RPMI8226 (cell line): ENCODE measurements at regions not wholly inside any gene's neighbourhood (a gene's known extent, or its start where the extent isn't known, plus 50 kb on each side); places are given as distances from the start of the nearest gene placed in this dataset.
"Not testable (repeated sequence)": the region's sequence is repeated elsewhere in the genome, so short reads cannot be mapped to it uniquely, and the experiment has no call there.

Experiments used
- DNase-seq: peaks from one replicate; pipeline ENCODE4 v3.0.0-alpha.2; 2015

DNA sequence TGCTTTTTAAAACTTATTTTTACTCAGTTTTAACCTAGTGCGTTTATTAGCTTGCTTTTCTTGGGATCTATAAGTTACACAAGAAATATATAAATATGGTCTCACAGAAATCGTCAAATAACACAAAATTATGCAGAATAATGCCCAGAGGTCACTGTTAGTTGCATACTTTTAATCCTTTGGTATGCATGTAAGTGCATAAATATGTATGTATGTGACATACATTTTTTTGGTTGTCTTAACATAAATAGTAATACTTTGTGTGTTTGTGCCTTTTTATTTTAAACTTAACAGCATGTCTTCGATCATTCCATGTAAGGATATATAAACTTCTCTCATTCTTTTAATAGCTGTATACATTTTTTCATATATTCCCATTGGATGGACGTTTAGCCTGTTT lies 459.6 kb downstream of the PCNX1 start:
- DNase-seq, result no peak

DNA sequence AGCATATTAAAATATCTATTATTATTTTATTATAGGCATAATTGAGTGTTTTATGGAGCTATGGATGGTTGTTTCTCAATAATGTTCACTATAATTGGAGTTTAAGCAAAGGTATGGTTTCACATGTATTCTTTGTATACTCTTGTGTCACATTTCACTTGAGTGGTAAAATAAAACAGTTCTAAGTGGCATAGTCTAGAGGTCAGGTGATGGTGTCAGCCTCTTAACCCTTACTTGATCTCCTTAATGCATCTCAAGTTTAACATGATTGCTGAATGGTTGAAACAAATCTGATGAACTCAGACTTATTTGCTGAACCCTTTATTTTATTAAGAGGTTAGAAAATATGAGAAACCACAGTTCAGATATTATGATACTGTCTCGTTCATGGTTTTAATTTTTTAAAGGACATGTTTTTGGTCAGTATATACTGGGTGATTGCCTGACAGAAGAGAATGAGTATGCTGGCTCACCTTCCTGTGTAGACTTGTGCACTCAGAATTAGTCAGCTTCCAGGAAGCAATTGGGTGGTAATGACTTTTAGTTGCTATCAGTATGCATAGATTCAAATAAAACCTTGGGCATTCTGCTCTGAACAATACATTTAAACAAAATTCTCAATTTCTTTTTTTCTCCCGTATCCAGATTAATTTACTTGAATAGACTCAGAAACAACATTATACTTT lies 464.6 kb downstream of the PCNX1 start:
- DNase-seq, result no peak

DNA sequence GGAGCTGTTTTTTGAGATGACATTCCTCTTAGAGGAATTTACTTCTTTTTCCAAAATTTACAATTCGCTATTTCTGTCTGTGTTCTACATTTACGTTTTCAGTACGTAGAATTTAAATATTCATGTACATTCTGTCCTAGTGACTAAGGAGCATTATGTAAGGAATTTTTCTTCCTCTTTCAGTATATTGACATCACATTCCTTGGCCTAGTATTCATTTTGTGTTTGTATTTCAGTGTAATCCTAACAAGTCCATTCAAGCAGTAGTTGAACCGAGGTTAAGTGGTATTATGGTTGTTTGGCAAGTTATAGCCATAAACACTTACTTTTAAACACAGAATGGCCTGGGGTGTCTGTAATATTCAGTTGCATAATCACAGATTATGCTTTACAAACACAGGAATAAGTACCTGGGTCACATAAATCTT lies 465.2 kb downstream of the PCNX1 start:
- DNase-seq, result no peak

DNA sequence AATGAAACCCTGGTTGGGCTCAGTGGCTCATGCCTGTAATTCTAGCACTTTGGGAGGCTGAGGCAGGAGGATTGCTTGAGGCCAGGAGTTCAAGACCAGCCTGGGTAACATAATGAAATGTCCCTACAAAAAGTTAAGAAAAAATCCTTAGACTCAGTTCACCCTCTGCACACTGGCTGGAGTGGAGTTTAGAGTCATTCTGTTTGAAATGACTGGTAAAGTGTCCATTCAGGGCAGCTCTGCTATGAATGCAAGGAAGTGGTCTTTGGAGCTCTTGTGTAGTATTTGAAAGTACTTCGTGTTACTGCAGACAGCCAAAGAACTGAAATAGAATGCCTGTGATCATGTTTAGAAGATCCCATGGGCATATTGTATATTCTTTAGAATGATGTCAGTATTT lies 466.5 kb downstream of the PCNX1 start:
- no peak for DNase-seq

DNA sequence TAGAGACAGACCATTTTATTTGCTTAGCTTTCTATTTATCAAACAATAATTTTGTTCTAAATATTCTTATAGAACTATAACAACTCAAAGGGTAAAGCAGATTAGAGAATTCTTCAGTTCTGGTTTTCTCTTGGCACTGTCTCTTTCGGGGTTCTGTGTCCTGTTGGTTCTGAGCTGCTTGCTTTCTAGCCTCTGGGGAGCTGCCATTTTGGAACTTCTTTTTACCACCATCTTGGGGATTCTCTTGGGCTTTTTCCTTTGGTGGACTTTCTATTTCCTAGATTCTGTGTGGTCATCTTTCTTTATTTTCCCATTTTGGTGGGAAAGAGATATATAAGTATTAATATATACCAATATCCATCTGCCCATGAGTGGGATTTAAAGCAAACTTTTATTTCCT lies 467.7 kb downstream of the PCNX1 start:
- no peak for DNase-seq

DNA sequence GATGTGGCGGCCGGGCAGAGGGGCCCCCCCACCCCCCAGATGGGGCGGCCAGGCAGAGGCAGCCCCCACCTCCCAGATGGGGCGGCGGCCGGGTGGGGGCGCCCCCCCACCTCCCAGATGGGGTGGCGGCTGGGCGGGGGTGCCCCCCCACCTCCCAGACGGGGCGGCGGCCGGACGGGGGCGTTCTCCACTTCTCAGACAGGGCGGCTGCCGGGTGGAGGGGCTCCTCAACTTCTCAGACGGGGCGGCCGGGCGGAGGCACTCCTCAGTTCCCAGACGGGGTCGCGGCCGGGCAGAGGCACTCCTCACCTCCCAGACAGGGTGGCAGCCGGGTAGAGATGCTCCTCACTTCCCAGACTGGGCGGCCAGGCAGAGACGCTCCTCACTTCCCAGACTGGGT lies 469.8 kb downstream of the PCNX1 start:
- DNase-seq, result no peak

DNA sequence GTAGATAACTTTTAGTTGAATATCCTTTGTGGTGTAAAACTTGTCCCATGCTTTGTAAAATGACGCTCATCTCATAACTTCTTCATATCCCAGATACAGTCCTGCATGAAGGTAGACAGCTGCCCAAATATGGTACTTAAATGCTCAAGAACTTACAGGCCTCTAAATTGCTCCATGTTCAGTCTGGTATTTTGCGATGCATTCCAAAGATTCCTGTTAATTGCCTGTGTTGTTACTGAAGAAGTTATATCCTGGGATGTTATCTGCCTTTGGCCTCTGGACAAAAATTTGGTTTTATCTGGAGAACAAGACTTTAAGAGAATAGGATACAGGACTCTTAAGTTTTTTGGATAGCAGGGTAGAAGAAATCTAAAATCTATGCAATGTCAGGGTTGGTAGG lies 473.0 kb downstream of the PCNX1 start:
- DNase-seq, result no peak

DNA sequence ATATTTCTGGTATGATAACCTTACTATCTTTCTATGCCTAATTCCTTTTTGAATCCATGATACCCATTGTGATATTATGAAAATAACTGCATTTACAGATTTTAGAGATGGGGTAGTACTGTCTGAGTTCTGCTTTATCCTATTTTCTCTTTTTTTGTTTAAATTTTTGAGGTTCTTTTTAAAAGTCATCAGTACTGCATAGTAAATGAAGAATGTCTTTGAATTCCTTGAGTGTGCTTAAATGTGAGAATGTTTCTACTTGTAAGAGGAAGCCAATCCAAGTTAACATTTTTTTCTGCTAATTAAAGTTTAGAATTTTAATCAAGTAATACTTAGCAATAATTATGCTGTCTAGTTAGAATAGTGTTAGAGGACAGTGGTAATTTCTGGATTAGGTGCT lies 474.6 kb downstream of the PCNX1 start:
- no peak for DNase-seq

DNA sequence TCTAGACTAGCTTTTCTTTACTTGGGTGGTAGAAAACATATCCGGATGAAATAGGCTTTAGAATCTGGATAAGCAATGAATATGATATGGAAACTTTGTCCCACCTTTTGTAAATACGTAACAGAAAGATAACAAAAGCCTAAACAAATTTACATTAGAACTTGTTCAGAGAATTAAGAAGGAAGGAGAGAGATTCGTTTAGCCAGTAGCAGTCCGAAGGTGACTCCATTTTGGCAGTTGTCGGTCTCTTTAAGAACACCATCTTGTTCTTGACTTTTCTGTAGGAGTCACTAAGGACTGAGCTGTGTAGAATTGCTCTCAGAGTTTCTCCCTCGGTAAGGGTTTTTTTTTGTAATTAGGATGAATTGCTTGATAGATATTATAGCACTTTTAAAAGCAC lies 475.1 kb downstream of the PCNX1 start:
- no peak for DNase-seq

DNA sequence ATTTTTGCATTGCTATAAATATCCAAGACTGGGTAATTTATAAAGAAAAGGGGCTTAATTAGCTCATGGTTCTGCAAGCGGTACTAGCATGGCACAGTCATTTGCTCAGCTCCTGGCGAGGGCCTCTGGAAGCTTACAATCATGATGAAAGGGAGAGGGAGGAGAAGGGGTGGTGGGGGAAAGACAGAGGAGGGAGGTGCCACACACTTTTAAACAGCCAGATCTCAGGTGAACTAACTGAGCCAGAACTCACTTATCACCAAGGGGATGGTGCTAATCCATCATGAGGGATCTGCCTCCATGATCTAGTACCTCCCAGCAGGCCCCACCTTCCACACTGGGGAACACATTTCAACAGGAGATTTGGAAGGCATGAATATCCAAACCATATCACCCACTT lies 476.3 kb downstream of the PCNX1 start:
- DNase-seq, result no peak

DNA sequence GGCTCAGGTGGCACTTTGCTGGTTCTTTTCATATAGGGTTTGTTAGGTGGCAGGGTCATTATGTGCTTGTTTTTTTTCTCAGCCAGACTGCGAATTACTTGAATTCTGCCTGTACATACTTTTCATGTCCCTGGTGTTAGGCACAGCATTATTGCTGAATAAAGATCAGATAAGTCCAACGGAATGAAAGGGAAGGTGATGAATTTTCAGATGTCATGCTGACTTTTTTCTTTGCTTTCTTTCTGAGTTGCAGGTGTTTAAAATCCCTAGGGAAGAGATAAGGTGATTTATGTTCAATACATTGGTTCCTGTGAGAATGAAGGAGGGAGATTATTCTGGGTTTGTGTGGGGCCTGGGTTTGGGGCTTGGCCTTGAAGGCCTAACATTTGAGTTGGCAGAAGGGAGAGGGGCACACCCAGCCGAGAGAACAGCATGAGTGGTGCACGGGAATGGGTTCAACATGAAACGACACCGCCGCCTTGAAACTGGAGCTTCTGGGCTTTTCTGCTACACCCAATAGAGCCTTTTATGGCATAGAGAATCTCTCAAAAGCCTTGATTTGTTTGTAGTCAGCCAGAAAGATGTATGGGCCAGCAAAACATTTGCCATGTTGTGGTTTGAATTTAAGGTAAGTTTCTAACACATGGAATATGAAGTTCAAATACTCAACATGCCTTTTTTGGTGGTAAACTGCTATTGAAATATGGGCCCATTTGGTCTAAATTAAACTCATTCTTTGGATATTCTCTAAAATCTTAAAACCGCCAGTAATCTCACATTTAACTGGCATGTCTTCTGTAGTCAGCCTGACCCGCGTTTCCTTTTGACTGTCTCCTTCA lies 477.0 kb downstream of the PCNX1 start:
- no peak for DNase-seq

DNA sequence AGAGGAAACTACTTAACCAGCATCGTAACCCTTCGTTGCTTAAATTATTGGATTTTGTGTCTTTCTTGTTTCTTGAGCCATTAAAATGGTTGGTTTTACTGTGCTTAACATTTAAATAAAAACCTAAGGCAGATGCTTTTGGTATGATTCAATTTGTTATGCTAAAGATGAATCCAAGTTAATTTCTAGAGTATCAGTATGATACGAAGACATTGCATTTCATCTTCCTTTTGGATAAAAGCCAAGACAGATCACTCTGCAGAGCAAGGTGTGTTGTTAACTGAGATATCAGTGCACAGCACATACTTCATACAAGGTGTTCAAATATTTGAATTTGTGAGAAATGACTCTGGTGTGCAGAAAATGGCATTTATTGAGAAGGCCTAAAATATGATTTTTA lies 480.5 kb downstream of the PCNX1 start:
- DNase-seq, result no peak

DNA sequence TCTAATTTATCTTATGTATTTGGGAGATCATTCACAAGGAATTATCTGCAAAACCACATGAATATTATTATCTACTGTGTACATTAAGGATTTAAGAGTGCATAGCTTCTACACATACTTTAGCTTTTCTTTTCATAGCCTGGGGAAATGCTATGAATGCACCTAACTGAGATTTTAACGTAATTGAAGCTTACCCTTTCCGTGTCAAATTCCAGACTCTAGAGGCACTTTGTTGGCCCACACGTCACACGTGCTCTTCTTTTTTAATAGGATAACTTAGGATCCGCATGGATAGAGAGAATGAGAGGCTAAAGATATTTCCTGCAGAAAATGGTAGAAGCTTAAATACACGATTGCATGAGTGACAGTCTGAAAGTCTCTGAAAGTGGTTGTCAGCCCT lies 481.1 kb downstream of the PCNX1 start:
- no peak for DNase-seq

DNA sequence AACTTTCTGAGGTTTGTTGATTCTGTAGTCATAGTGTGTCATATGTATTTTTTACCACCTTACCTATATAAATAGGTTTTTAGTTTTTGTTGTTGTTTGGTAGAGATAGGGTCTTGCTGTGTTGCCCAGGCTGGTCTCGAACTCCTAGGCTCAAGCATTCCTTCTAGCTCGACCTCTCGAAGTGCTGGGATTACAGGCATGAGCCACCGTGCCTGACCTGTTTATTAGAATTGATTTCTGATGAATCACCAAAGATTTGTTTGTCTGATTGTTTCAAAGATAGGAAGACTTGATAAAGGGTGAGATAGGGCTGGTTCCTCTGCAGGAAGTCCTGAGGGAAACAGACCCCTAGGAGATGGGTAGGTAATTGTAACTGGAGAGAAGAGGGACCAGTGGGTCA lies 481.6 kb downstream of the PCNX1 start:
- DNase-seq, result no peak

DNA sequence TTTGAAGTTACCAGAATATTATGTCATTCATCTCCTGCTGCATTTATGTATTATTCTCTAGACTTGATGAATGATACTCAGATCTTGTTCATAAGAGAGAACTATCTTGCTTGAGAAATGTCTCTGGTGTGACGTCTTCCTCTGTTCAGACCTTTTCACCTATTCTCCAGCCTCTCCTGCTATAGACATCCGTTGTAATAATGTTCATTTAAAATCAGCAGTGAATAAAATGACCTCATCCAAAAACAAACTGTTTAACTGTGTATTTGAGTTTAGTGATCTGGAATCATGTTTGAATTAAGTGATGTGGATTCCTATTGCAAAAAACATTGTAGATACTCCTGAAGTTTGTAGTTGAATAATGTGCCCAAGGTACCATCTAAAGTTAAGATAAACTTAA lies 487.1 kb downstream of the PCNX1 start:
- DNase-seq, result no peak

DNA sequence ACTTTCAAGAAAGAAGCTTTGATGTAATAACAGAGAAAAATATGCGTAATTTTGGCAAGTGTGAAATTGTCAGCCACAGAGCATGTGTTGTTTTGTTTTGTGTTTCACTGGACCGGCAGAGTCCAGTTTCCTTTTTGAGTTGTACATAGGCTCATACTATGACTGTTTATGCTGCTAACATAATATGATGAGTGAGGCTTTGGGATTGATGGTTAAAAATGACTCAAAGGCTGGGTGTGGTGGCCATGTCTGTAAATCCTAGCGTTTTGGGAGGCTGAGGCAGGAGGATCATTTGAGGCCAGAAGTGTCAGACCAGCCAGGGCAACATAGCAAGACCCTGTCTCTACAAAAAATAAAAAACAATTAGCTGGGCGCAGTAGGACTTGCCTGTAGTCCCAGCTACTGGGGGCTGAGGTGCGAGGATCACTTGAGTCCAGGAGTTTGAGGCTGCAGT lies 487.9 kb downstream of the PCNX1 start:
- no peak for DNase-seq

DNA sequence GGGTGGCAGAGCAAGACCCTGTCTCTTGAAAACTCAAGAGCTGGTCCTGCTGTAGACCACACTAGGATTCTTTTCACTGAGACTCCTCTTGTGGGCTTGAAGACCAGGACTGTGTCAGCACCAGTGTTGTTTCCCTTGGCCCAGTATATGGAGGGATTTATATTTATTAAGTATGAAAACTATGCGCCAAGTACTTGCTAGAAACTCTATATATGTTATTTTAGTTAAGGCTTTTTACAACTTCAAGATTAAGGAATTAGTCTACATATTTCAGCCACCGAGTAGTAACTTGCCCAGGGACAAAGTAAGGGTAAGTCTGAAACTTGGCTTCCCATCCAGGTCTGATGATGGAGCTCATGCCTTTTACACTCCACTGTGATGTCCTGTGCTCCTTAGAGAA lies 488.4 kb downstream of the PCNX1 start:
- DNase-seq, result no peak

DNA sequence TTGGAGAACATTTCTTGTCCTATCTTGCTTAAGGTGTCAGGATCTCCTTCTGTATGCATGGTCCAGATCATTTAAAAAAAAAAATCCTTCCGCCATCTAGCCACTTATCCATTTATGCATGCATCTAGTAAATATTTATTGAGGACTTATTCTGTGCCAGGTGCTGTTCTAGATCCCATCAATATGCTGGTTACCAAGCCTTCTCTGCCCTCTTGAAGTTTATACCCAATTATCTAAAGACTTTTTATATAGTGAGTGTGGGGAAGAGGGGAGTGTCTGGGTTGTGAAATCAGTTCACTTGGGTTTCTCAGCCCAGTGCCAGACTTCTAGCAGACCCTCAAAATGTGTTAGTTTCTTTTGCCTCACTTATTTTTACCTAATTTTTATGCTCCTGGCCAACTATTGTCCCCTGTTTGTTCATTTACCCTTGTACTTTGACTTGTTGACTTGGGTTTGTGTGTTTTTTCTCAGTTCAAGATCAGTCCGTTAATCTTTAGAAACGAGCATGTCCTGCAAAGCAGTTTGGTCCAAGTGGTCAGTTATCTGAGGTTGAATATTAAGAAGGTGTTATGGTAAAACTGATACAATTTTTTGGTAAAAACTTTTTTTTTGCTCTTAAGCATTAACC lies 488.9 kb downstream of the PCNX1 start:
- no peak for DNase-seq

DNA sequence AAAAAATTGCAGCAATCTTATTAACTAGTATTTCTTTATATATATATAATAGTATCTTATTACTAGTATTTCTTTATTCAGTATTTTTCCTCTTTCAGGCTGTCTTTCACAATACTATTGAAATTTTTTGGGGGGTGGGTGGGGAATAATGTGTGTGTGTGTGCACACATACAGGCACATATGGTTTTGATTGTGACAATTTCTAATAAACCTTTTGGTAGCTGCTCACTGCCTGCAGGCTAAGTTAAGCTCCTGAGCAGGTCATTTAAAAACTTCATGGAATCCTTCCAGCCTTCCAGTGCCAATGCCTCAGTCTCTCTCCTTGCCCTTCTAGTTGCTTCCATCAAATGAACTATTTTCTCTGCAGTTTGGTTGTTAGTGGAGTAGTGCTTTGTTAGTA lies 490.1 kb downstream of the PCNX1 start:
- DNase-seq, result no peak

DNA sequence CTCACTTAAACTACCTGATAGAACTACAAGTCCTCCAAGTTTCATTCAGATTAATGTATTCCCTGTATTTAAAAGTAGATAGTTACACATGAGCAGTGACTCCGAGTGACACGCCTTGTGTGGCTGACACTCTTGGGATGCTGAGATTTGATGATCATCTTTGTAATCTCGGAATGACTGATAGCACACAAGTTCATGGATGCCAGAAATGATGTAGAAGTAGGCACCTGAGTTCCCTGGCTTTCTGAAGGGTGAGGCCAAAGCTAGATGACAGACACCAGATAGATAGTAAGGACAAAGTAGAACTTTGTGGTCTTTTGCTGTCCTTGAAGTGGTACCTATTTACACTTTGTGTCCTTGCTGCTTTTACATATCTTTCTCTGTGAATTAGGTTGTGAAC lies 491.2 kb downstream of the PCNX1 start:
- DNase-seq, result no peak

DNA sequence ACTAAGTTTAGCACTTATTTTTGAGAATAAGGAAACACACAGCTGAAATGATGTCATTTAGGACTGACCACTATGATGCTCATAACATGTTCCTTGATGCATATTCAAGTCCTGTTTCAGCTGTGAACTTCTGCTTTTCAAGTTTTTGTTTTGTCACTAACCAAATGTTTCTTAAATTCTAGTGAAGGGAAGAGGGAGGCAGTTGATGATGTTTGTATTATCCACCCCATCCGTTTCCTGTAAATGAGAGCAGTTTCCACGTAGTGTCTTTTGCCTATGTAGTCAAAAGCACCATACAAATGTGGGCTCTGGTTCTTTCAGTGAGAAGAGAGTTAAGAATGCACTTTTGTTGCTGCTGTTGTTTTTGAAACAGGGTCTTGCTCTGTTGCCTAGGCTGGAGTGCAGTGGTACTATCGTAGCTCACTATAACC lies 491.8 kb downstream of the PCNX1 start:
- DNase-seq, result no peak

DNA sequence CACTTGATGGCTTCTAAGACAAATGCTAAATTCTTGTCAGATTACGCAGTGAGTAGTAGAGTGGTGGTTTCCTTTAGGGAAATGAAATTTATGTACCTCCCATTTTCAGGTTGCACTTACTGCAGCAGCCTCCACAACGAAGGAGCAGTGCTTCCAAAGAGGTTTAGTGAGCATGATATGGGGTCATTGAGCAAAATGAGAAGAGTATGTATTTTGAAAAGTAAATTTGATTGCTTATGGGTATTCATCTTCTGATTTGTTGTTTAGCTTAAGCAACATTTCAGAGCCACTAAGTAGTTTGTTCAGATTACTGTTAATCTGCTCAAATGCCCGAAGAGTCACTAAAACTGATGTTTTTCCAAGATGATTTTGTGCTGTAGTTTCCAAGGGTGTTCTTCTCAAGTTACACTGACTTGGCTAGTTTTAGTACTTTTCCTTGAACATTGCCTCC lies 493.6 kb downstream of the PCNX1 start:
- no peak for DNase-seq

DNA sequence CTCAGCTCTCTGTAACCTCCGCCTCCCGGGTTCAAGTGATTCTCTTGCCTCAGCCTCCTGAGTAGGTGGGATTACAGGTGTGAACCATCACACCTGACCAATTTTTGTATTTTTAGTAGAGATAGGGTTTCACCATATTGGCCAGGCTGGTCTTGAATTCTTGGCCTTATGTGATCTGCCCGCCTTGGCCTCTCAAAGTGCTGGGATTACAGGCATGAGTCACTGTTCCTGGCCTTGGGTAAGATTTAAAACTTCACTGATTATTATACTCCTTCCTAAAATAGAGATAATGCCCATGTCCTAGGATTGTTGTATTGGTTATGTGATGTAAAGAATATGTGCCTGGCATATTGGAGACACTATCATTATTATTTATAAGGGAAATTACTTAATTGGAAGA lies 495.2 kb downstream of the PCNX1 start:
- DNase-seq, result not testable (repeated sequence)

DNA sequence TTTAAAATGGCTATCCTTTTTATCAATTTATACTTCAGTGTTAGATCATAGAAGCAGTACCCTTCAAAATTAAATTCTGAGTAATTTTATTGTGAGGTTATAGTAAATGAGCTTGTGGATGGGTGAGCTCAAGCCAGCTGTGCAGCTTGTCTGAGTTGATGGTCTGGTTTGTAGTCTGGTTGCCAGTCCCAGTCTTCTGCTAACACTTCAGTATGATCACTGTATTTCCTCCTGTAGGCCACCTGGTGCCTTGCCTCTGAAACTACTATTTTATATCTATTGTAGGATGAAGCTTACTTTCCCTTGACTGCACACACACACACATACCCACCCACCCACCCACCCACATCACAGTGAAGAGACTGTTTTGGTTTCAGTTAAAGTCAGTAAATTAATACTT lies 496.4 kb downstream of the PCNX1 start:
- DNase-seq, result peak; percentile 20
